K562 (cell line): ENCODE measurements at regions not wholly inside any gene's neighbourhood (a gene's known extent, or its start where the extent isn't known, plus 50 kb on each side); places are given as distances from the start of the nearest gene placed in this dataset.

ENCODE experiments used
- ATAC-seq: fragments of 200-7000 bp; cut with Tn5 transposase; 3 replicates; pipeline ENCODE4 v1.9.1; 2020; ENCODE audit warnings: moderate library complexity
- BruUV-seq: library from RNA; stranded (reverse); fragments of 400-500 nt; replicated peaks from 2 replicates; lab custom pipeline; 2021; lab: Mats Ljungman, UMichigan
- CTCF ChIA-PET: fragments of 300-600 bp; formaldehyde crosslinking; extraction: SDS; loops from one replicate; lab custom pipeline; 2021; ENCODE audit warnings: low intra/inter-chr PET ratio; lab: Yijun Ruan, JAX
- POLR2A ChIA-PET: fragments of 300-600, 350-650 bp; sonication (Branson Sonifier 250); formaldehyde crosslinking; extraction: SDS; loops from one replicate; lab custom pipeline; 2021; ENCODE audit warnings: antibody characterized with exemption, inconsistent platforms; lab: Yijun Ruan, JAX
- DNase-seq, 4 experiments: peaks; one replicate each; pipeline versions ENCODE4 v3.0.0 to v3.0.0-alpha.2; 2011 to 2018; ENCODE audit warnings: low spot score in 3 of 4, mixed read lengths in 3 of 4; ENCODE audit errors: extremely low read depth in 1 of 4
- FAIRE-seq: peaks from 2 replicates; lab custom pipeline; 2011; peaks lifted over from hg19 to GRCh38; lab: Jason Lieb, UNC
- H2AFZ ChIP-seq: 2 replicates; pipeline ENCODE4 v1.6.0; 2011; ENCODE audit warnings: low read depth, low read length, control low read depth, inconsistent platforms
- H3K27ac ChIP-seq: fragments of 200-600 bp; 3 replicates; pipeline ENCODE4 v1.8.0; 2011; ENCODE audit warnings: low read depth, mild to moderate bottlenecking, control low read depth, inconsistent platforms, low read length, moderate library complexity, mixed read lengths; ENCODE audit errors: extremely low read depth
- H3K27me3 ChIP-seq, 2 experiments: fragments of 300-600 bp in 1 of 2; 2 replicates in 1 of 2; 3 replicates in 1 of 2; pipeline versions ENCODE4 v1.6.0 to v1.8.0; 2011; ENCODE audit warnings: inconsistent platforms in 2 of 2, low read length in 2 of 2, mild to moderate bottlenecking in 1 of 2, mixed read lengths in 1 of 2, moderate library complexity in 1 of 2; ENCODE audit not compliant: control insufficient read depth in 2 of 2, insufficient read depth in 2 of 2
- H3K36me3 ChIP-seq: fragments of 300-600 bp; 3 replicates; pipeline ENCODE4 v1.8.0; 2011; ENCODE audit warnings: mild to moderate bottlenecking, low read length, inconsistent platforms; ENCODE audit not compliant: control insufficient read depth, insufficient read depth
- H3K4me1 ChIP-seq, 2 experiments: fragments of 200-600 bp in 1 of 2; replicated peaks in 1 of 2; 2 replicates in 1 of 2; 3 replicates in 1 of 2; pipeline versions ENCODE4 v1.5.1 to v1.8.0; 2011; ENCODE audit warnings: inconsistent platforms in 2 of 2, low read length in 2 of 2, mild to moderate bottlenecking in 1 of 2, mixed read lengths in 1 of 2, moderate library complexity in 1 of 2; ENCODE audit not compliant: control insufficient read depth in 2 of 2, insufficient read depth in 2 of 2
- H3K4me2 ChIP-seq: 2 replicates; pipeline ENCODE4 v1.6.1; 2011; ENCODE audit warnings: low read length, control low read depth, inconsistent platforms, mixed read lengths; ENCODE audit not compliant: insufficient read depth
- H3K4me3 ChIP-seq: fragments of 200-600 bp; sonication (generic), shearing (Covaris generic); 2 replicates; pipeline ENCODE4 v1.5.1; 2016; ENCODE audit warnings: control low read depth, inconsistent platforms
- H3K79me2 ChIP-seq: fragments of 200-600 bp; 3 replicates; pipeline ENCODE4 v1.8.0; 2011; ENCODE audit warnings: low read length, inconsistent platforms; ENCODE audit not compliant: control insufficient read depth, insufficient read depth
- H3K9ac ChIP-seq, 2 experiments: 2 replicates each; pipeline versions ENCODE4 v1.6.0 to v1.6.1; 2011; ENCODE audit warnings: low read depth in 2 of 2, low read length in 2 of 2, control low read depth in 1 of 2, inconsistent platforms in 1 of 2, mild to moderate bottlenecking in 1 of 2, mixed read lengths in 1 of 2; ENCODE audit not compliant: insufficient read depth in 1 of 2
- H3K9me1 ChIP-seq: one replicate; pipeline ENCODE4 v1.6.0; 2011; ENCODE audit warnings: inconsistent platforms, mild to moderate bottlenecking, low read length, moderate library complexity; ENCODE audit not compliant: control insufficient read depth, insufficient read depth
- H3K9me3 ChIP-seq: replicated peaks from 2 replicates; pipeline ENCODE4 v1.5.1; 2011; ENCODE audit warnings: low read depth, low read length, inconsistent platforms; ENCODE audit not compliant: control insufficient read depth, insufficient read depth
- H4K20me1 ChIP-seq: replicated peaks from 2 replicates; pipeline ENCODE4 v1.6.1; 2011; ENCODE audit warnings: low read length, inconsistent platforms, mixed read lengths; ENCODE audit not compliant: control insufficient read depth, insufficient read depth
- AFF4 ChIP-seq: sonication (generic); formaldehyde crosslinking; IDR thresholded peaks from 2 replicates; pipeline ENCODE4 v1.8.0; 2023; ENCODE audit warnings: mild to moderate bottlenecking, missing genetic modification reagents
- BCL6 ChIP-seq: fragments of 250-450 bp; sonication (Bioruptor Pico); IDR thresholded peaks from 2 replicates; pipeline ENCODE4 v1.4.0; 2020
- BCOR ChIP-seq: fragments of 450-650 bp; IDR thresholded peaks from 2 replicates; pipeline ENCODE4 v1.6.1; 2016
- BDP1 ChIP-seq: IDR thresholded peaks from 3 replicates; pipeline ENCODE4 v1.6.1; 2011; ENCODE audit not compliant: insufficient read length, insufficient read depth
- BMI1 ChIP-seq: fragments of 150-350 bp; IDR thresholded peaks from 2 replicates; pipeline ENCODE4 v1.6.1; 2014; ENCODE audit warnings: low read length
- KDM1A ChIP-seq, 2 experiments: fragments of 450-650 bp; IDR thresholded peaks; 2 replicates each; pipeline ENCODE4 v1.6.1; 2016; ENCODE audit warnings: mild to moderate bottlenecking in 2 of 2
- NCOA1 ChIP-seq: fragments of 450-650 bp; IDR thresholded peaks from 2 replicates; pipeline ENCODE4 v1.6.1; 2016; ENCODE audit warnings: low read depth
- NR2C1 ChIP-seq, 2 experiments: fragments of 450-650 bp; IDR thresholded peaks; 2 replicates each; pipeline ENCODE4 v1.6.1; 2017; ENCODE audit warnings: mild to moderate bottlenecking in 2 of 2, antibody characterized with exemption in 1 of 2, inconsistent platforms in 1 of 2, missing compliant biosample characterization in 1 of 2, missing genetic modification characterization in 1 of 2
- RBM15 ChIP-seq: fragments of 200-400 bp; formaldehyde crosslinking; IDR thresholded peaks from 2 replicates; pipeline ENCODE4 v1.6.1; 2018; ENCODE audit warnings: mild to moderate bottlenecking, low read length, moderate library complexity; ENCODE audit not compliant: insufficient read depth
- RBM17 ChIP-seq: fragments of 200-400 bp; formaldehyde crosslinking; IDR thresholded peaks from 2 replicates; pipeline ENCODE4 v1.6.1; 2017; ENCODE audit warnings: low read depth, mild to moderate bottlenecking, low read length, borderline replicate concordance
- SOX6 ChIP-seq: fragments of 450-650 bp; IDR thresholded peaks from 2 replicates; pipeline ENCODE4 v1.6.1; 2014; ENCODE audit warnings: mild to moderate bottlenecking
- SPI1 ChIP-seq: IDR thresholded peaks from 2 replicates; pipeline ENCODE4 v1.6.1; 2011; ENCODE audit warnings: low read depth, low read length, control low read depth, borderline replicate concordance
- TRIM24 ChIP-seq, 2 experiments: fragments of 450-650 bp; IDR thresholded peaks; 2 replicates each; pipeline ENCODE4 v1.6.1; 2016
- ZEB2 ChIP-seq: fragments of 450-650 bp; IDR thresholded peaks from 2 replicates; pipeline ENCODE4 v1.6.1; 2016
- ZNF23 ChIP-seq: fragments of 250-450 bp; sonication (Bioruptor Pico); IDR thresholded peaks from 2 replicates; pipeline ENCODE4 v1.4.0; 2020; ENCODE audit warnings: mild to moderate bottlenecking
- ZNF699 ChIP-seq: fragments of 250-450 bp; sonication (Bioruptor Pico); IDR thresholded peaks from 2 replicates; pipeline ENCODE4 v1.8.0; 2021; ENCODE audit warnings: mild to moderate bottlenecking, moderate library complexity; ENCODE audit not compliant: insufficient replicate concordance
- in situ Hi-C: fragments of 300-500 bp; cut with MboI; formaldehyde crosslinking; loops from 4 replicates; pipeline ENCODE4 v1.15.0; 2018; ENCODE audit warnings: inconsistent platforms, mixed read lengths
- intact Hi-C: fragments of 100-400 bp; cut with micrococcal nuclease; formaldehyde crosslinking; loops from 2 replicates; pipeline ENCODE4 v1.14.2; 2022

DNA sequence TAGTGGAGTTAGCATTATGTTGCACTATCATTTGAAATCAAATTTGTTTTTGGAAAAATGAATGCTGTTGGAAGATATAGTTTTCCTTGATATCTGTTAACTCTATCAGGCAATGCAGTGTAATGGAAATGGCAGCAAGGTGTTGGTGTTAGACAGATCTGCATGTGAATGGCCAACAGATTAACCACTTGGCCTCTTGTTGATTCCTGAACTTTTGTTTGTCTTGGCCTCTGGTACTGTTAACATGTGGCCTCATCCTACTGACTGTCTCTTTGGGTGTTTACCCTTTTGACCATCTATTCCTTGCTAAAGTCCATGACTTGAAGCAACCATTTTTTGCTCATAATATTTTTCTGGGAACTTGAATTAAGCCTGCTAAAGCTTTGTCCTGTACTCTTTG lies 110.2 kb upstream of the CDH2 start:
- CTCF ChIA-PET = no interaction called here
- no peak overlapping the region for H3K9ac ChIP-seq
- no peak overlapping the region for H3K27ac ChIP-seq
- TF ChIP-seq NCOA1 (no peak), RBM15 (no peak), SOX6 (no peak), BDP1 (no peak), BMI1 (no peak), ZNF699 (no peak), SPI1 (no peak), BCL6 (CRISPR knock-in tag) (no peak), ZNF23 (CRISPR knock-in tag) (no peak), AFF4 (CRISPR knock-in tag) (no peak), TRIM24 (IDR thresholded peaks at IDR 0.05) (no peak), BCOR (no peak), RBM17 (no peak), NR2C1 (IDR thresholded peaks at IDR 0.05) (no peak), NR2C1 (tag; IDR thresholded peaks at IDR 0.05) (no peak), ZEB2 (no peak), KDM1A (IDR thresholded peaks at IDR 0.05) (no peak)
- intact Hi-C loops (no loop called here), in situ Hi-C loops (no loop called here)
- no peaks in the 10 kb centered on the region for H4K20me1 ChIP-seq
- FAIRE-seq = no peak
- H3K36me3 ChIP-seq = no peaks in the 10 kb centered on the region
- H3K9me3 ChIP-seq = no peaks in the 10 kb centered on the region
- no peak overlapping the region for H3K4me2 ChIP-seq
- H3K9me1 ChIP-seq = no peaks in the 10 kb centered on the region
- no peak overlapping the region for H3K4me3 ChIP-seq
- H2AFZ ChIP-seq = no peak overlapping the region
- DNase-seq = no peak
- no peak for ATAC-seq
- H3K79me2 ChIP-seq = no peaks in the 10 kb centered on the region
- BruUV-seq = no TSS peak
- POLR2A ChIA-PET = no interaction called here
- no peaks in the 10 kb centered on the region for H3K27me3 ChIP-seq
- H3K4me1 ChIP-seq = no peaks in the 10 kb centered on the region
